ENCODE measurements at regions not wholly inside any gene's neighbourhood (a gene's known extent, or its start where the extent isn't known, plus 50 kb on each side); places are given as distances from the start of the nearest gene placed in this dataset.

DNA sequence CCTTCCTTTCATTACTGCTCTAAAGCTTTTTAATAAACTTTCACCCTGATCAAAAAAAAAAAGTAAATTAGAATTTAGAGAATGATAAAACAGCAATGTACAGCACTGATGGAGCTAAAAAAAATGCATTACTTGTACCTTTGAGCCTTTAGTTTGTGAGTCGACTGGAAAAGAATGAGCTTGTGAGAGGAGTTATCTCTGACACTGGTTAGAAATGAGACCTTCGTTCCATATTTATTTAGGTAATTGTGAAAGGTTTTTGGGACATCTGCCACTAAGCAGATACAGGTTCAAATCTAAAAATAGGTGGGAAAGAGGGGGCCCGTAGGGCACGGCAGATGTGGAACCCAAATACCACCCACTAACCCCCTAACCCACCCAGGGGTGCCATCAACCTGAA, 376.8 kb downstream of the ICE1 start (continued):
- TF ChIP-seq, protein P1, sequence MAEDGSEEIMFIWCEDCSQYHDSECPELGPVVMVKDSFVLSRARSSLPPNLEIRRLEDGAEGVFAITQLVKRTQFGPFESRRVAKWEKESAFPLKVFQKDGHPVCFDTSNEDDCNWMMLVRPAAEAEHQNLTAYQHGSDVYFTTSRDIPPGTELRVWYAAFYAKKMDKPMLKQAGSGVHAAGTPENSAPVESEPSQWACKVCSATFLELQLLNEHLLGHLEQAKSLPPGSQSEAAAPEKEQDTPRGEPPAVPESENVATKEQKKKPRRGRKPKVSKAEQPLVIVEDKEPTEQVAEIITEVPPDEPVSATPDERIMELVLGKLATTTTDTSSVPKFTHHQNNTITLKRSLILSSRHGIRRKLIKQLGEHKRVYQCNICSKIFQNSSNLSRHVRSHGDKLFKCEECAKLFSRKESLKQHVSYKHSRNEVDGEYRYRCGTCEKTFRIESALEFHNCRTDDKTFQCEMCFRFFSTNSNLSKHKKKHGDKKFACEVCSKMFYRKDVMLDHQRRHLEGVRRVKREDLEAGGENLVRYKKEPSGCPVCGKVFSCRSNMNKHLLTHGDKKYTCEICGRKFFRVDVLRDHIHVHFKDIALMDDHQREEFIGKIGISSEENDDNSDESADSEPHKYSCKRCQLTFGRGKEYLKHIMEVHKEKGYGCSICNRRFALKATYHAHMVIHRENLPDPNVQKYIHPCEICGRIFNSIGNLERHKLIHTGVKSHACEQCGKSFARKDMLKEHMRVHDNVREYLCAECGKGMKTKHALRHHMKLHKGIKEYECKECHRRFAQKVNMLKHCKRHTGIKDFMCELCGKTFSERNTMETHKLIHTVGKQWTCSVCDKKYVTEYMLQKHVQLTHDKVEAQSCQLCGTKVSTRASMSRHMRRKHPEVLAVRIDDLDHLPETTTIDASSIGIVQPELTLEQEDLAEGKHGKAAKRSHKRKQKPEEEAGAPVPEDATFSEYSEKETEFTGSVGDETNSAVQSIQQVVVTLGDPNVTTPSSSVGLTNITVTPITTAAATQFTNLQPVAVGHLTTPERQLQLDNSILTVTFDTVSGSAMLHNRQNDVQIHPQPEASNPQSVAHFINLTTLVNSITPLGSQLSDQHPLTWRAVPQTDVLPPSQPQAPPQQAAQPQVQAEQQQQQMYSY (CRISPR knock-in tag; IDR thresholded peaks at IDR 0.05): no peak

DNA sequence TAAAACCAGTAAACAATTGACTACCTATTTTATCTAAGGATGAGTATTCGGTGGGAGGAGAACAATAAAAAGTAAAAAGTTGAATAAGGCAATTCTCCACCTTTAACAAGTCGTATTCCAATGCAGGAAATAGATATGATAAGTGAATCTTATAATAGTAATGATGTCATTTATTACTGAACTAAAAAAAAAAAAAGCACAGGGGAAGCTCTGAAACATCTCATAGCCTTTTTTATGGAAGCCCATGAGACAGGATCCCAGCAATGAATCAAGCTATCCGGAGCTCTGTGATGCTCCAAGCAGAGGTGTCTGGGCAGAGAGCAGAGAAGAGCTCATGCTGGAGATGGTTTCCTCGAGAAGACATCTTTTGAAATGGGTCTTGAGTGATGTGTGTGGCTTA, 376.0 kb downstream of the ICE1 start:
- Mint-ChIP-seq H3K27me3 (ENCODE audit: low read depth) (no peaks in the 10 kb centered on the region; the same call in 1 of the 2 replicates), H3K4me3 (no peak overlapping the region), H3K9me3 (no peaks in the 10 kb centered on the region), H3K36me3 (no peaks in the 10 kb centered on the region), H3K27ac (no peak overlapping the region), H3K4me1 (peaks cover 8% of the 10 kb centered on the region)
- ChIA-PET POLR2A (no interaction called here), CTCF (no interaction called here)
- ATAC-seq: no peak
- no peak for DNase-seq (ENCODE audit: low spot score)
- TF ChIP-seq ZNF671 (CRISPR knock-in tag; IDR thresholded peaks at IDR 0.05) (no peak), GRHL2 (CRISPR knock-in tag; IDR thresholded peaks at IDR 0.05; ENCODE audit: insufficient replicate concordance, severe bottlenecking) (no peak)
- TF ChIP-seq, protein P2, sequence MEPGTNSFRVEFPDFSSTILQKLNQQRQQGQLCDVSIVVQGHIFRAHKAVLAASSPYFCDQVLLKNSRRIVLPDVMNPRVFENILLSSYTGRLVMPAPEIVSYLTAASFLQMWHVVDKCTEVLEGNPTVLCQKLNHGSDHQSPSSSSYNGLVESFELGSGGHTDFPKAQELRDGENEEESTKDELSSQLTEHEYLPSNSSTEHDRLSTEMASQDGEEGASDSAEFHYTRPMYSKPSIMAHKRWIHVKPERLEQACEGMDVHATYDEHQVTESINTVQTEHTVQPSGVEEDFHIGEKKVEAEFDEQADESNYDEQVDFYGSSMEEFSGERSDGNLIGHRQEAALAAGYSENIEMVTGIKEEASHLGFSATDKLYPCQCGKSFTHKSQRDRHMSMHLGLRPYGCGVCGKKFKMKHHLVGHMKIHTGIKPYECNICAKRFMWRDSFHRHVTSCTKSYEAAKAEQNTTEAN (CRISPR knock-in tag; IDR thresholded peaks at IDR 0.05): no peak

DNA sequence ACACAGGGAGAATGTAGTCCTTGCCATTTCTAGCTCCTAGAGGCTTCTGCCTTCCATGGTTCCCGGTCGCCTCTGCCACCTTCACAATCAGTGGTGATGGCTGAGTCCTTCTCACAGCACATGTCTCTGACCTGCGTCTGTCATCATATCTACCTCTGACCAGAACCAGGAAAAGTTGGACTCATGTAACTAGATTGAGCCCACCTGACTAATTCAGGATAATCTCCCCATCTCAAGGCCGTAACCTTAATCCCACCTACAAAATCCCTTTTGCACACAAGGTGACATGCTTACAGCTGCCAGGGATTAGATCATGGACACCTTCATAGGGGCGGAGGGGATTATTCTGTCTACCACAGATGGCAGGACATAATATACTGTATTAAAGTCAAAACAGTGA, 375.6 kb downstream of the ICE1 start:
- H3K27me3 Mint-ChIP-seq (ENCODE audit: low read depth): no peaks in the 10 kb centered on the region; the same call in 1 of the 2 replicates
- no peaks in the 10 kb centered on the region for H3K36me3 Mint-ChIP-seq
- no peak overlapping the region for H3K4me3 Mint-ChIP-seq
- ChIA-PET POLR2A (no interaction called here), CTCF (no interaction called here)
- no peaks in the 10 kb centered on the region for H3K9me3 Mint-ChIP-seq
- peaks cover 8% of the 10 kb centered on the region for H3K4me1 Mint-ChIP-seq
- no peak for ATAC-seq
- no peak for DNase-seq (ENCODE audit: low spot score)
- H3K27ac Mint-ChIP-seq: no peak overlapping the region
- no peak for TF ChIP-seq MXD4 (CRISPR knock-in tag; IDR thresholded peaks at IDR 0.05; ENCODE audit: borderline replicate concordance)
- no peak for TF ChIP-seq IRF2 (CRISPR knock-in tag; IDR thresholded peaks at IDR 0.05; ENCODE audit: borderline replicate concordance, low read depth)
- no peak for TF ChIP-seq CREB1 (CRISPR knock-in tag; IDR thresholded peaks at IDR 0.05)
- TF ChIP-seq, protein P3, sequence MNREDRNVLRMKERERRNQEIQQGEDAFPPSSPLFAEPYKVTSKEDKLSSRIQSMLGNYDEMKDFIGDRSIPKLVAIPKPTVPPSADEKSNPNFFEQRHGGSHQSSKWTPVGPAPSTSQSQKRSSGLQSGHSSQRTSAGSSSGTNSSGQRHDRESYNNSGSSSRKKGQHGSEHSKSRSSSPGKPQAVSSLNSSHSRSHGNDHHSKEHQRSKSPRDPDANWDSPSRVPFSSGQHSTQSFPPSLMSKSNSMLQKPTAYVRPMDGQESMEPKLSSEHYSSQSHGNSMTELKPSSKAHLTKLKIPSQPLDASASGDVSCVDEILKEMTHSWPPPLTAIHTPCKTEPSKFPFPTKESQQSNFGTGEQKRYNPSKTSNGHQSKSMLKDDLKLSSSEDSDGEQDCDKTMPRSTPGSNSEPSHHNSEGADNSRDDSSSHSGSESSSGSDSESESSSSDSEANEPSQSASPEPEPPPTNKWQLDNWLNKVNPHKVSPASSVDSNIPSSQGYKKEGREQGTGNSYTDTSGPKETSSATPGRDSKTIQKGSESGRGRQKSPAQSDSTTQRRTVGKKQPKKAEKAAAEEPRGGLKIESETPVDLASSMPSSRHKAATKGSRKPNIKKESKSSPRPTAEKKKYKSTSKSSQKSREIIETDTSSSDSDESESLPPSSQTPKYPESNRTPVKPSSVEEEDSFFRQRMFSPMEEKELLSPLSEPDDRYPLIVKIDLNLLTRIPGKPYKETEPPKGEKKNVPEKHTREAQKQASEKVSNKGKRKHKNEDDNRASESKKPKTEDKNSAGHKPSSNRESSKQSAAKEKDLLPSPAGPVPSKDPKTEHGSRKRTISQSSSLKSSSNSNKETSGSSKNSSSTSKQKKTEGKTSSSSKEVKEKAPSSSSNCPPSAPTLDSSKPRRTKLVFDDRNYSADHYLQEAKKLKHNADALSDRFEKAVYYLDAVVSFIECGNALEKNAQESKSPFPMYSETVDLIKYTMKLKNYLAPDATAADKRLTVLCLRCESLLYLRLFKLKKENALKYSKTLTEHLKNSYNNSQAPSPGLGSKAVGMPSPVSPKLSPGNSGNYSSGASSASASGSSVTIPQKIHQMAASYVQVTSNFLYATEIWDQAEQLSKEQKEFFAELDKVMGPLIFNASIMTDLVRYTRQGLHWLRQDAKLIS (CRISPR knock-in tag; IDR thresholded peaks at IDR 0.05; ENCODE audit: borderline replicate concordance): no peak
- TF ChIP-seq, protein P4, sequence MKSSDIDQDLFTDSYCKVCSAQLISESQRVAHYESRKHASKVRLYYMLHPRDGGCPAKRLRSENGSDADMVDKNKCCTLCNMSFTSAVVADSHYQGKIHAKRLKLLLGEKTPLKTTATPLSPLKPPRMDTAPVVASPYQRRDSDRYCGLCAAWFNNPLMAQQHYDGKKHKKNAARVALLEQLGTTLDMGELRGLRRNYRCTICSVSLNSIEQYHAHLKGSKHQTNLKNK (CRISPR knock-in tag; IDR thresholded peaks at IDR 0.05): no peak
- no peak for TF ChIP-seq ZNF121 (CRISPR knock-in tag; IDR thresholded peaks at IDR 0.05)
- TF ChIP-seq, protein P5, sequence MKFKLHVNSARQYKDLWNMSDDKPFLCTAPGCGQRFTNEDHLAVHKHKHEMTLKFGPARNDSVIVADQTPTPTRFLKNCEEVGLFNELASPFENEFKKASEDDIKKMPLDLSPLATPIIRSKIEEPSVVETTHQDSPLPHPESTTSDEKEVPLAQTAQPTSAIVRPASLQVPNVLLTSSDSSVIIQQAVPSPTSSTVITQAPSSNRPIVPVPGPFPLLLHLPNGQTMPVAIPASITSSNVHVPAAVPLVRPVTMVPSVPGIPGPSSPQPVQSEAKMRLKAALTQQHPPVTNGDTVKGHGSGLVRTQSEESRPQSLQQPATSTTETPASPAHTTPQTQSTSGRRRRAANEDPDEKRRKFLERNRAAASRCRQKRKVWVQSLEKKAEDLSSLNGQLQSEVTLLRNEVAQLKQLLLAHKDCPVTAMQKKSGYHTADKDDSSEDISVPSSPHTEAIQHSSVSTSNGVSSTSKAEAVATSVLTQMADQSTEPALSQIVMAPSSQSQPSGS (CRISPR knock-in tag; IDR thresholded peaks at IDR 0.05; ENCODE audit: borderline replicate concordance, low read depth): no peak
- TF ChIP-seq, protein P6, sequence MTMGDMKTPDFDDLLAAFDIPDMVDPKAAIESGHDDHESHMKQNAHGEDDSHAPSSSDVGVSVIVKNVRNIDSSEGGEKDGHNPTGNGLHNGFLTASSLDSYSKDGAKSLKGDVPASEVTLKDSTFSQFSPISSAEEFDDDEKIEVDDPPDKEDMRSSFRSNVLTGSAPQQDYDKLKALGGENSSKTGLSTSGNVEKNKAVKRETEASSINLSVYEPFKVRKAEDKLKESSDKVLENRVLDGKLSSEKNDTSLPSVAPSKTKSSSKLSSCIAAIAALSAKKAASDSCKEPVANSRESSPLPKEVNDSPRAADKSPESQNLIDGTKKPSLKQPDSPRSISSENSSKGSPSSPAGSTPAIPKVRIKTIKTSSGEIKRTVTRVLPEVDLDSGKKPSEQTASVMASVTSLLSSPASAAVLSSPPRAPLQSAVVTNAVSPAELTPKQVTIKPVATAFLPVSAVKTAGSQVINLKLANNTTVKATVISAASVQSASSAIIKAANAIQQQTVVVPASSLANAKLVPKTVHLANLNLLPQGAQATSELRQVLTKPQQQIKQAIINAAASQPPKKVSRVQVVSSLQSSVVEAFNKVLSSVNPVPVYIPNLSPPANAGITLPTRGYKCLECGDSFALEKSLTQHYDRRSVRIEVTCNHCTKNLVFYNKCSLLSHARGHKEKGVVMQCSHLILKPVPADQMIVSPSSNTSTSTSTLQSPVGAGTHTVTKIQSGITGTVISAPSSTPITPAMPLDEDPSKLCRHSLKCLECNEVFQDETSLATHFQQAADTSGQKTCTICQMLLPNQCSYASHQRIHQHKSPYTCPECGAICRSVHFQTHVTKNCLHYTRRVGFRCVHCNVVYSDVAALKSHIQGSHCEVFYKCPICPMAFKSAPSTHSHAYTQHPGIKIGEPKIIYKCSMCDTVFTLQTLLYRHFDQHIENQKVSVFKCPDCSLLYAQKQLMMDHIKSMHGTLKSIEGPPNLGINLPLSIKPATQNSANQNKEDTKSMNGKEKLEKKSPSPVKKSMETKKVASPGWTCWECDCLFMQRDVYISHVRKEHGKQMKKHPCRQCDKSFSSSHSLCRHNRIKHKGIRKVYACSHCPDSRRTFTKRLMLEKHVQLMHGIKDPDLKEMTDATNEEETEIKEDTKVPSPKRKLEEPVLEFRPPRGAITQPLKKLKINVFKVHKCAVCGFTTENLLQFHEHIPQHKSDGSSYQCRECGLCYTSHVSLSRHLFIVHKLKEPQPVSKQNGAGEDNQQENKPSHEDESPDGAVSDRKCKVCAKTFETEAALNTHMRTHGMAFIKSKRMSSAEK (CRISPR knock-in tag; IDR thresholded peaks at IDR 0.05; ENCODE audit: borderline replicate concordance): no peak
- TF ChIP-seq, protein P1 (CRISPR knock-in tag; IDR thresholded peaks at IDR 0.05): no peak
- TF ChIP-seq TEAD4 (CRISPR knock-in tag; IDR thresholded peaks at IDR 0.05): no peak
- TF ChIP-seq EMX1 (CRISPR knock-in tag; IDR thresholded peaks at IDR 0.05): no peak
